NB4 (cell line): ENCODE measurements at regions not wholly inside any gene's neighbourhood (a gene's known extent, or its start where the extent isn't known, plus 50 kb on each side); places are given as distances from the start of the nearest gene placed in this dataset.

Experiments used
- DNase-seq: peaks from one replicate; pipeline ENCODE4 v3.0.0; 2010; ENCODE audit warnings: low read depth
- H3K4me3 ChIP-seq: one replicate; pipeline ENCODE4 v1.5.1; 2011; ENCODE audit warnings: mild to moderate bottlenecking, low read depth, low read length, moderate library complexity
- MYC ChIP-seq: IDR thresholded peaks from 2 replicates; pipeline ENCODE4 v1.6.1; 2011; ENCODE audit warnings: low read depth, low read length
- POLR2A ChIP-seq: IDR thresholded peaks from 2 replicates; pipeline ENCODE4 v1.6.1; 2011; ENCODE audit warnings: mild to moderate bottlenecking; ENCODE audit not compliant: insufficient read length; ENCODE audit errors: extremely low read depth
- TF ChIP-seq, protein P1 (sequence below): IDR thresholded peaks from 2 replicates; pipeline ENCODE4 v1.6.1; 2011; ENCODE audit warnings: low read depth, low read length
- TF ChIP-seq, protein P2 (sequence below): IDR thresholded peaks from one replicate; pipeline ENCODE4 v1.5.1; 2012; ENCODE audit warnings: low read depth, low read length

DNA sequence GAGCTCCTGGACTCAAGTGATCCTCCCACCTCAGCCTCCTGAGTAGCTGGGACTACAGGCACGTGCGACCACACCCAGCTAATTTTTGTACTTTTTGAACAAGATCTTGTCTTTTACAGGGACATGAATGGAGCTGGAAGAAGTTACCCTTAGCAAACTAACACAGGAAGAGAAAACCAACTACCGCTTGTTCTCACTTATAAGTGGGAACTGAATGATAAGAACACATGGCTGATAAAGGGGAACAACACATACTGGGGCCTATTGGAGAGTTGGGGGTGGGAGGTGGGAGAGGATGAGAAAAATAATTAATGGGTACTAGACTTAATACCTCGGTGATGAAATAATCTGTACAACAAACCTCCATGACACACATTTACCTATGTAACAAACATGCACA is 70.9 kb upstream of the INHBA start:
- TF ChIP-seq, protein P1, sequence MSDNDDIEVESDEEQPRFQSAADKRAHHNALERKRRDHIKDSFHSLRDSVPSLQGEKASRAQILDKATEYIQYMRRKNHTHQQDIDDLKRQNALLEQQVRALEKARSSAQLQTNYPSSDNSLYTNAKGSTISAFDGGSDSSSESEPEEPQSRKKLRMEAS: no peak
- TF ChIP-seq, protein P2, sequence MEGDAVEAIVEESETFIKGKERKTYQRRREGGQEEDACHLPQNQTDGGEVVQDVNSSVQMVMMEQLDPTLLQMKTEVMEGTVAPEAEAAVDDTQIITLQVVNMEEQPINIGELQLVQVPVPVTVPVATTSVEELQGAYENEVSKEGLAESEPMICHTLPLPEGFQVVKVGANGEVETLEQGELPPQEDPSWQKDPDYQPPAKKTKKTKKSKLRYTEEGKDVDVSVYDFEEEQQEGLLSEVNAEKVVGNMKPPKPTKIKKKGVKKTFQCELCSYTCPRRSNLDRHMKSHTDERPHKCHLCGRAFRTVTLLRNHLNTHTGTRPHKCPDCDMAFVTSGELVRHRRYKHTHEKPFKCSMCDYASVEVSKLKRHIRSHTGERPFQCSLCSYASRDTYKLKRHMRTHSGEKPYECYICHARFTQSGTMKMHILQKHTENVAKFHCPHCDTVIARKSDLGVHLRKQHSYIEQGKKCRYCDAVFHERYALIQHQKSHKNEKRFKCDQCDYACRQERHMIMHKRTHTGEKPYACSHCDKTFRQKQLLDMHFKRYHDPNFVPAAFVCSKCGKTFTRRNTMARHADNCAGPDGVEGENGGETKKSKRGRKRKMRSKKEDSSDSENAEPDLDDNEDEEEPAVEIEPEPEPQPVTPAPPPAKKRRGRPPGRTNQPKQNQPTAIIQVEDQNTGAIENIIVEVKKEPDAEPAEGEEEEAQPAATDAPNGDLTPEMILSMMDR: no peak
- no peak for TF ChIP-seq POLR2A
- TF ChIP-seq MYC: no peak
- DNase-seq: no peak
- no peak overlapping the region for H3K4me3 ChIP-seq

DNA sequence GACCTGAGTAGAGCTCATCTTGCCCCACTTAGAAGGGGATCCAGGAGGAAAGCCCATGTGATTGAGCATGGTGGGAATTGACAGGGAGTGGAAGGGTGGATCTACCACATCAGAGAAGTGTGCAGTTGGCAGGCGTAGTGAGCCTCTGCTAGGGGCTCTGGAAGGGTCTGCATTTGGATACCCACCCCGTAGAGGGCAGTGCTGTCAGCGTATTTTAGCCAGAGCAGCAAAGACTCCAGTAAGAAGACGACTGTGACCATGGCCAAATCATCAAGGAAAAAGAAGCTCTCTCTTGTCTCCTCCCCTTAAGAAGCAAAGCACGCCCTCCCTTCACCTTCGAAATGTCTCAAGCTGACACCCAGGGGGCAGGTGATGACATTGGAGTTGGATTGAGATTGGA is 68.8 kb upstream of the INHBA start:
- DNase-seq: peak; percentile 48
- TF ChIP-seq MYC: no peak
- TF ChIP-seq, protein P2: peak; percentile 5

DNA sequence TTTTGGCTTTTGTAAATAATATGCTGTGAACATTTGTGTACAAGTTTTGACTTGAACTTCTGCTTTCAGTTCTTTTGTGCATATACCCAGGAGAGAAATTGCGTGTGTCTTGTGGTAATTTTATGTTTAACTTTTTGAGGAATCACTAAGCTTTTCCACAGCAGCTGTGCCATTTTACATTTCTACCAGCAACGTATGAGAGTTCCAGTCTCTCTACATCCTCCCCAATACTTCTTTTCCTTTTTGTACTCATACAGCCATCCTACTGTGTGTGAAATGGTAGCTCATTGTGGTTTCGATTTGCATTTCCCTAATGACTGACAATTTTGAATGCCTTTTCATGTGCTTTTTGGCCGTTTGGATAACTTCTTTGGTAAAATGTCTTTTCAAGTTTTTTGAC is 66.3 kb upstream of the INHBA start:
- TF ChIP-seq, protein P2: no peak
- no peak for TF ChIP-seq POLR2A
- TF ChIP-seq, protein P1: no peak
- TF ChIP-seq MYC: no peak
- no peak for DNase-seq
- no peak overlapping the region for H3K4me3 ChIP-seq

More for the DNA sequence above, 68.8 kb upstream of the INHBA start:
- no peak overlapping the region for H3K4me3 ChIP-seq

DNA sequence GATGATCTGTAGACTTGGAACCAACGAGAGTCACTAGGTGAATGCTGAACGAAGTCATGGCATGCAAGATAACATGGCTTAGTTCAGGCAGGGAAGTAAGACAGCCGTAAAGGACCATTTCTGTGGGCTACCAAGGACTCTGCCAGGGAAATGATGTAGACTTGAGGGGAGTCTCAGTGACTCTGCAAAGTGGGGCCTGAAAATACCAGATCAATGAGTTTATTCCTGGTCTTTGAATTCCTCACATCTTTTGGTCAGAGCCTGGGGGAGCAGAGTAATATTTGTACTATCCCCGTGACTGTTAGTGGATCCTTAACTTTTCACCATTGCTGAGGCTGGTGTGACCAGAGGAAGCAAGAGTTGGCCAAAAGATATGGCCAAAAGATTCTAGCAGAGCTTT is 60.7 kb upstream of the INHBA start:
- H3K4me3 ChIP-seq: no peak overlapping the region

DNA sequence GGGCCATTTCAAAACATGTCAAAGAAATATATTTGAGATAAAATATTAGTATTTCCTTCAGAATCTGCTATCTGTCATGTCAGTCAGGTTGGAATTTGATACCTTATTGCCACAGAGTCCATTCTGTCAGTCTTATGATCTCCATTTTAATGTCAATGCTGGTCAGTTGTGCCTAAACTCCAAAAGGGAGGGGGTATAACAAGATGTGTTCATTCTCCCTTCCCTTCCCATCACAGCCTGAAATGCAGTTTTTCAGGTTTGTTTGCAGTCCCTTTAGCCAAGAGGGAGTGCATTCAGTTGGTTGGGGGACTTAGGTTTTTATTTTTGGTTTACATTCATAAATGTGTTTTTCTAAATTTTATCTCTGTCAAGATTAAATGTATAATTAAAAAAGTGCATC is 59.8 kb upstream of the INHBA start:
- no peak overlapping the region for H3K4me3 ChIP-seq
- DNase-seq: no peak
- TF ChIP-seq MYC (no peak), POLR2A (no peak)
- TF ChIP-seq, protein P1: no peak
- TF ChIP-seq, protein P2: no peak

More for the DNA sequence above, 60.7 kb upstream of the INHBA start:
- no peak for DNase-seq
- TF ChIP-seq, protein P1: no peak
- TF ChIP-seq MYC (no peak), POLR2A (no peak)
- TF ChIP-seq, protein P2: no peak

DNA sequence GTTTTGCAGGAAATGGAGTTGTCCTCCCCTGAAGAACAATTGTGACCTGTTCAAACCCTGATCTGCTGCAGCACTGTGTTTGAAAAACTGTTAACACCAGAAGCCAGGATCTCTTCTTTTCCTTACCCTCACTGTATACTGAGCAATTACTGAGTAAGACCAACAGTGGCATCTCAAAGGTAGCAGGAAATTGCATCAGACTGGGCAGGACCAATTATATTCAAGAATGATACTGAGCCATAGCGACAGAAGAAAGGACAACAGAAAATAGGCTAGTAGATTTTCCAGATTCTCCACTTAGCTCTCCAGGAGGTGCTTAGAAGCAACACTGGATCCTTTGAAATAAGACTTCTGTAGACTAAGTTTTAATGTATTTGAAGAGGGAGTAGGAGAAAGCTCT is 57.4 kb upstream of the INHBA start:
- no peak for DNase-seq
- no peak for TF ChIP-seq MYC
- TF ChIP-seq, protein P1: no peak
- TF ChIP-seq POLR2A: no peak
- TF ChIP-seq, protein P2: no peak
- H3K4me3 ChIP-seq: no peak overlapping the region
